Type B pancreatic cell (in vitro differentiated cells): ENCODE measurements at regions not wholly inside any gene's neighbourhood (a gene's known extent, or its start where the extent isn't known, plus 50 kb on each side); places are given as distances from the start of the nearest gene placed in this dataset.

ENCODE experiments used
- DNase-seq: peaks from one replicate; pipeline ENCODE4 v3.0.0; 2021; ENCODE audit warnings: mixed read lengths; ENCODE audit not compliant: unreplicated experiment; ENCODE audit errors: extremely low spot score
- H3K27ac Mint-ChIP-seq: 2 replicates; pipeline ENCODE4 v1.8.0; 2021; ENCODE audit warnings: mild to moderate bottlenecking, mixed read lengths
- H3K27me3 Mint-ChIP-seq: 2 replicates; pipeline ENCODE4 v1.8.0; 2021; ENCODE audit warnings: mixed read lengths
- H3K36me3 Mint-ChIP-seq: 2 replicates; pipeline ENCODE4 v1.8.0; 2021; ENCODE audit warnings: mixed read lengths
- H3K4me1 Mint-ChIP-seq: one replicate; pipeline ENCODE4 v1.8.0; 2021; ENCODE audit warnings: mixed read lengths; ENCODE audit not compliant: unreplicated experiment
- H3K4me3 Mint-ChIP-seq: 2 replicates; pipeline ENCODE4 v1.8.0; 2021; ENCODE audit warnings: mild to moderate bottlenecking, mixed read lengths
- H3K9me3 Mint-ChIP-seq: 2 replicates; pipeline ENCODE4 v1.8.0; 2021; ENCODE audit warnings: mixed read lengths
- TF ChIP-seq, protein P1 (sequence below): fragments of 200-600 bp; sonication (generic); conservative IDR thresholded peaks from 2 replicates; pipeline ENCODE4 v1.5.0; 2021; ENCODE audit warnings: antibody characterized with exemption, mild to moderate bottlenecking

DNA sequence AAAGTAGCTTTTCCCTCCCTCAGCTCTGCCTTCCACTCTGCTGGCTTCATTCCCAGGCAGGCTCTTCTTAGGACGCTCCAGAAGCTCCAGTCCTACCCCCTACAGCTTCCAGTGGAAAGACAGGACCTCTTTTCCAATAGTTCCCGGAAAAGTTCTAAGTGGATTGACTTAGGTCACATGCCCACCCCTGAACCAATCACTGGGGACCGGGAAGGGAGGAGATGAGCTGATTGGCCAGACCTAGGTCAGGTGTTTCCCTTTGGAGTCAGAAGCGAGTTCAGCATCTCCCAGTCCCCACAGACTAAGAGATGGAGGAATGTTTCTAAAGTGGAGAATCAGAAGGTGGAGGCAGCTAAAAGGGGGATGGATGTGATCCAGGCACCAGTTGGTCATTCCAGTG, 62.9 kb upstream of the KCNG1 start:
- H3K9me3 Mint-ChIP-seq, result no peaks in the 10 kb centered on the region
- no peak for DNase-seq
- peaks cover 19% of the 10 kb centered on the region for H3K4me1 Mint-ChIP-seq
- H3K36me3 Mint-ChIP-seq, result no peaks in the 10 kb centered on the region
- no peak overlapping the region for H3K4me3 Mint-ChIP-seq
- peaks cover 20% of the 10 kb centered on the region for H3K27me3 Mint-ChIP-seq
- no peak overlapping the region for H3K27ac Mint-ChIP-seq
- TF ChIP-seq, protein P1, sequence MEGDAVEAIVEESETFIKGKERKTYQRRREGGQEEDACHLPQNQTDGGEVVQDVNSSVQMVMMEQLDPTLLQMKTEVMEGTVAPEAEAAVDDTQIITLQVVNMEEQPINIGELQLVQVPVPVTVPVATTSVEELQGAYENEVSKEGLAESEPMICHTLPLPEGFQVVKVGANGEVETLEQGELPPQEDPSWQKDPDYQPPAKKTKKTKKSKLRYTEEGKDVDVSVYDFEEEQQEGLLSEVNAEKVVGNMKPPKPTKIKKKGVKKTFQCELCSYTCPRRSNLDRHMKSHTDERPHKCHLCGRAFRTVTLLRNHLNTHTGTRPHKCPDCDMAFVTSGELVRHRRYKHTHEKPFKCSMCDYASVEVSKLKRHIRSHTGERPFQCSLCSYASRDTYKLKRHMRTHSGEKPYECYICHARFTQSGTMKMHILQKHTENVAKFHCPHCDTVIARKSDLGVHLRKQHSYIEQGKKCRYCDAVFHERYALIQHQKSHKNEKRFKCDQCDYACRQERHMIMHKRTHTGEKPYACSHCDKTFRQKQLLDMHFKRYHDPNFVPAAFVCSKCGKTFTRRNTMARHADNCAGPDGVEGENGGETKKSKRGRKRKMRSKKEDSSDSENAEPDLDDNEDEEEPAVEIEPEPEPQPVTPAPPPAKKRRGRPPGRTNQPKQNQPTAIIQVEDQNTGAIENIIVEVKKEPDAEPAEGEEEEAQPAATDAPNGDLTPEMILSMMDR, result no peak

DNA sequence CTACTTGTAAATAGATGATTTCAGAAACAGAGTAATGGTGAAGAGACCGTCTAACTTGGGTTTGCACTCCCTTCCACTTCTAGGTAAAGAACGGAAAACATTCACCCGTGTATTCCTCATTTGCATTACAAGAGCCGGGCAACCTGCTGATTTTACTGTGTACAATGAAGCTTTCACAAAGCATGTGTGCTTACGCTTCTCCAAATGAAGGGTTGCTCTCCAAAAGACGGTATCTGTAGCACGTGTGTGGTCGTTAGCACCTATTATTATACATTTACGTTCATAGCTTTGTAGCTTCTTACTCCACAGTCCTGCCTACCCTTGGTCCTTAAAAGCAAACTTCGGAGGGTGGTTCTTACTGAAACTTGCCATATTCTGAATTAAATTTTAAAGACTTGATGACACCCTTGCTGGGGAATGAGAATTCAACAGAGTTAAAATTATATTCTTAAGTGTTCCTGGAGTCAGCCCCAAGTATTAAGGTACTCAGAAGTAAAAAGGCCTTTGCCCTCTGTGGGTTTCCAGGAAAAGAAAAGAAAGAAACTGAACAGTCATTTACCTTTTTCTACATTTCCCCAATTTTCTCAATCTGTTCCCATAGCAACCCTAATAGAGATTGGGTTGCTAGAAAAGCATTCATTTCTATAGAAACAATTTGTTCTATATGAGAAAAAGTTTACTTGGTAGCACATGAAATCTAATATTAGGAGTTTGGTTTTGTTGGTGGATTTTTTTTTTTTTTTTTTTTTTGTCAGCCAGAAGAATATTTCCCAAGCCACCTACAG, 61.9 kb upstream of the KCNG1 start:
- TF ChIP-seq, protein P1, result no peak
- Mint-ChIP-seq H3K27me3 (peaks cover 20% of the 10 kb centered on the region), H3K4me3 (no peak overlapping the region), H3K27ac (no peak overlapping the region), H3K9me3 (no peaks in the 10 kb centered on the region), H3K36me3 (no peaks in the 10 kb centered on the region), H3K4me1 (peaks cover 28% of the 10 kb centered on the region)
- no peak for DNase-seq

DNA sequence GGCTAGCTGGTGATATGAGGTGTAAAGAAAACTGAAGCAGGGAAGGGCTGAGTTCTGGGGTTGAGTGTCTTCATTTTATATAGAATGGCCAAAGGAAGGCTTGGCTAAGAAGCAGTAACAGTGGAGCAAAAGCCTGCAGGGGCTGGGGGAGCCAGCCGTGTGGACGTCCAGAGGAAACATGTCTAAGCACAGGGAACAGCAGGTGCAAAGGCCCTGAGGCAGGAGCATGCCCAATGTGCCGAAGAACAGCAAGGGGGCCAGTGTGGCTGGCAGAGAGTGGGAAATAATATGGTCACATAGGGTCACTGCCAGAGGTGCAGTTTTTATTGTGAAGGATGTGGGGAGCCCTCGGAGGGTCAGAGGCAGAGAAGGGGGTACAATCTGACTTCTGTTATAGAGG, 60.5 kb upstream of the KCNG1 start:
- Mint-ChIP-seq H3K27ac (no peak overlapping the region), H3K4me1 (peaks cover 32% of the 10 kb centered on the region), H3K36me3 (no peaks in the 10 kb centered on the region), H3K27me3 (peaks cover 20% of the 10 kb centered on the region), H3K4me3 (peak overlapping the region; percentile 15), H3K9me3 (no peaks in the 10 kb centered on the region)
- no peak for DNase-seq
- TF ChIP-seq, protein P1, result no peak

DNA sequence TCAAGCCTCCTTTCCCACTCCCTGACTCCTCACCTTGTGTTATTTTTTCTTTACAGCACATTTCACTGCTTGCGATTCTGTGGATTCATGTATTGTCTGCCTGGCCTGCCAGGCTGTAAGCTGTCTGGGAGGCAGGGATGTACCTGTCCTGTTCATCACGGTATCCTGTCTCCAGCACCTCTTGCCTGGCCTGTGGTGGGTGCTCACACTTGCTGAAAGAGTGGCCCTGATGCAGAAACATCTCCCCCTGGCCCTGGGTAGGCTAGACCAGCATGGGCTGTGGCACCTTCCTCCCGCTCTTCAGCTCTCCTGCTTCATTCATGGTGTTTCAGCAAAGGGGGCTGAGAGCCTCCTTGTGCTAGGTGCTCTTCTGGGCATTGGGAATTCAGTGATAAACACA, 60.1 kb upstream of the KCNG1 start:
- H3K4me1 Mint-ChIP-seq, result peaks cover 36% of the 10 kb centered on the region
- H3K27me3 Mint-ChIP-seq, result peaks cover 20% of the 10 kb centered on the region
- no peak overlapping the region for H3K27ac Mint-ChIP-seq
- TF ChIP-seq, protein P1, result no peak
- no peak for DNase-seq
- no peaks in the 10 kb centered on the region for H3K36me3 Mint-ChIP-seq
- H3K9me3 Mint-ChIP-seq, result no peaks in the 10 kb centered on the region
- H3K4me3 Mint-ChIP-seq, result no peak overlapping the region

DNA sequence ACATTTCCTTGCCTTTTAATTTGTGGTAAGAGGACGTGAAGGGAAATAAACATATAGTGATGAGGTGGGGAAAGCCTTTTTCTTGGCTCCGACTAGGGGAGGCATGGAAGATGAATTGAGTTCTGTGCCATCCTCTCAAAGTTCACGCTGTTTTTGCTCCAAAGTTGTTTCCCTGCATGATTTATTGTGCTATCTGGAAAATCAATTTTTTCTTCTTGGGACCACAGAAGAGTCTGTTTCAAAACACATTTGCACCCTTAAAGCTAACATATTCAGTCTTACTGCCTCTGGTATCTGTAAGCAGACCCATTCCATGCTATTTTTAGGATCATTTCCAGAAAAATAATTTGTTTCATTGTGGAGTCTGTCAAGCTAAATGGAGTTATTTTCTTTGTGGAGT, 57.6 kb upstream of the KCNG1 start:
- no peak for DNase-seq
- H3K9me3 Mint-ChIP-seq, result no peaks in the 10 kb centered on the region
- TF ChIP-seq, protein P1, result no peak
- H3K4me3 Mint-ChIP-seq, result no peak overlapping the region
- H3K4me1 Mint-ChIP-seq, result peaks cover 42% of the 10 kb centered on the region
- H3K36me3 Mint-ChIP-seq, result no peaks in the 10 kb centered on the region
- H3K27me3 Mint-ChIP-seq, result peaks cover 26% of the 10 kb centered on the region
- H3K27ac Mint-ChIP-seq, result no peak overlapping the region

DNA sequence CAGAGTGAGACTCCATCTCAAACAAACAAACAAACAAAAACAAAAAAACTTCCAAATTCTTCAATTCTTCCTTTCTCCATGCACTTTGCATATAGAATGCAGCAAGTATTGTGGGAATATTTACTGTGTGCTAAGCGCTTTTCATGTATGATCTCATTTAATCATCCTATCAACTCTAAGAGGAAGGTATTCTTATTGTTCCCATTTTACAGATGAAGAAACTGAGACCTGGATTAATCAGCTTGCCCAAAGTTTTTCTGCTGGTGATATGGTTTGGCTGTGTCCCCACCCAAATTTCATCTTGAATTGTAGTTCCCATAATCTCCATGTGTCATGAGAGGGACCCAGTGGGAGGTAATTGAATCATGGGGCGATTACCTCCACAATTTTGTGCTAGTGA, 56.6 kb upstream of the KCNG1 start:
- peaks cover 47% of the 10 kb centered on the region for H3K4me1 Mint-ChIP-seq
- H3K27me3 Mint-ChIP-seq, result peaks cover 30% of the 10 kb centered on the region
- no peaks in the 10 kb centered on the region for H3K9me3 Mint-ChIP-seq
- no peak for DNase-seq
- no peaks in the 10 kb centered on the region for H3K36me3 Mint-ChIP-seq
- no peak overlapping the region for H3K27ac Mint-ChIP-seq
- TF ChIP-seq, protein P1, result no peak
- H3K4me3 Mint-ChIP-seq, result no peak overlapping the region
